ENCODE measurements at regions not wholly inside any gene's neighbourhood (a gene's known extent, or its start where the extent isn't known, plus 50 kb on each side); places are given as distances from the start of the nearest gene placed in this dataset.

DNA sequence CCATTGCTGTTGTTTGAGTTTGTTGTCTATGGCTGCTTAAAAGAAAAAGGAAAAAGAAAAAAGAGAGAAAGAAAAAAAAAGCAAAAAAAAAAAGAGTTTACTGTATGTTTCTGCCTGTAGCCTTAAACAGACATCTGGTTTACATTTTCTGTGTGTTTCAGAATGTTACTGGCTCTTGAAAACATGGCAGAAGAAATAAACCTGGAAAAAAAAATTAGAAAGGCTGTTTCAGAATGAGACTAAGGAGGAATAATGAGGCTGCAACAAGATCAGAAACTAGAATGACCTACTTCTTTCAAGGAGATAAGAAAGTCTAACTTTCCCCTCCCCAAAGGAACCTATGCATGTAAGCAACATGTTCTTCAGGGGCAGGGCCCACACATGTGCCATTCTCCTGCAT, 292.1 kb downstream of the DIPK2A start:
- Histone ChIP-seq H3K9me3 (ENCODE audit: control insufficient read depth, low read depth, low read length) (no peaks in the 10 kb centered on the region), H2BK20ac (ENCODE audit: low read depth, low read length, poor library complexity, severe bottlenecking) (no peak overlapping the region), H2BK15ac (ENCODE audit: low read depth, low read length) (no peak overlapping the region), H3K23ac (ENCODE audit: insufficient read length, low read depth, low read length) (no peak overlapping the region), H3K27ac (ENCODE audit: insufficient read length, low read depth, low read length) (no peak overlapping the region), H4K8ac (replicated peaks; ENCODE audit: insufficient read length, low read depth, low read length) (no peak overlapping the region), H4K91ac (ENCODE audit: insufficient read length, low read depth, low read length) (no peak overlapping the region), H3K4me1 (ENCODE audit: insufficient read depth, low read length) (no peaks in the 10 kb centered on the region), H4K20me1 (ENCODE audit: control insufficient read depth, insufficient read depth, insufficient read length) (no peaks in the 10 kb centered on the region), H3K14ac (ENCODE audit: insufficient read depth, low read length) (no peak overlapping the region), H2BK120ac (ENCODE audit: low read depth, low read length, poor library complexity, severe bottlenecking) (no peak overlapping the region), H3K9ac (ENCODE audit: extremely low read depth, insufficient read length, low read length) (no peak overlapping the region), H2AK5ac (ENCODE audit: insufficient read length, low read length) (no peak overlapping the region), H3K18ac (ENCODE audit: insufficient read length, low read depth, low read length) (no peak overlapping the region), H3K4ac (ENCODE audit: low read depth, low read length) (no peak overlapping the region), H4K5ac (ENCODE audit: insufficient read length, low read depth, low read length) (no peak overlapping the region), H3K79me1 (ENCODE audit: insufficient read depth, low read depth, low read length, poor library complexity, severe bottlenecking) (no peaks in the 10 kb centered on the region), H2BK5ac (ENCODE audit: insufficient read length, low read length) (no peak overlapping the region), H2BK12ac (ENCODE audit: insufficient read length, low read depth, low read length) (no peak overlapping the region), H3K4me2 (ENCODE audit: insufficient read depth, insufficient read length, low read length) (no peak overlapping the region), H3K56ac (ENCODE audit: insufficient read length, low read depth, low read length) (no peak overlapping the region), H2AFZ (ENCODE audit: low read length) (no peak overlapping the region), H3K23me2 (ENCODE audit: insufficient read length, low read depth, low read length, poor library complexity, severe bottlenecking) (no peaks in the 10 kb centered on the region), H3T11ph (ENCODE audit: low read length) (no peak overlapping the region), H3K79me2 (ENCODE audit: insufficient read depth, low read length) (no peaks in the 10 kb centered on the region), H3K27me3 (ENCODE audit: insufficient read depth, low read length) (no peaks in the 10 kb centered on the region)
- TF ChIP-seq CTCF (conservative IDR thresholded peaks at IDR 0.05): no peak
- H3K9me3 Mint-ChIP-seq: no peaks in the 10 kb centered on the region
- DNase-seq: no peak
- H3K27ac Mint-ChIP-seq: peak overlapping the region in 1 of 3 experiments; percentile 45; a peak in 1 of 7 replicates
- H3K27me3 Mint-ChIP-seq (ENCODE audit: low read depth): no peaks in the 10 kb centered on the region
- no peaks in the 10 kb centered on the region for H3K36me3 Mint-ChIP-seq (ENCODE audit: insufficient read depth in 1 of 3, low read depth in 3 of 3)
- H3K4me1 Mint-ChIP-seq: no peaks in the 10 kb centered on the region
- H3K4me3 Mint-ChIP-seq: no peak overlapping the region

Data from H9 (cell line).